OCI-LY7 (cell line): ENCODE measurements at regions not wholly inside any gene's neighbourhood (a gene's known extent, or its start where the extent isn't known, plus 50 kb on each side); places are given as distances from the start of the nearest gene placed in this dataset.

Source experiments
- BruUV-seq: library from RNA; stranded (reverse); fragments of 400-500 nt; replicated peaks from 2 replicates; lab custom pipeline; 2021; lab: Mats Ljungman, UMichigan
- CTCF ChIA-PET: fragments of 300-600 bp; sonication (Branson Sonifier 250); formaldehyde crosslinking; loops from one replicate; lab custom pipeline; 2022; ENCODE audit warnings: antibody characterized with exemption; ENCODE audit not compliant: unreplicated experiment; lab: Charles Lee
- POLR2A ChIA-PET: fragments of 300-600 bp; sonication (Branson Sonifier 250); formaldehyde crosslinking; loops from one replicate; lab custom pipeline; 2022; ENCODE audit warnings: antibody characterized with exemption; lab: Charles Lee
- DNase-seq: peaks from one replicate; pipeline ENCODE4 v3.0.0-alpha.2; 2015; ENCODE audit warnings: low spot score
- H2AFZ ChIP-seq: fragments of 200-600 bp; sonication (generic), shearing (Covaris generic); 2 replicates; pipeline ENCODE4 v1.6.1; 2014; ENCODE audit warnings: mild to moderate bottlenecking, antibody characterized with exemption, low read length, moderate library complexity
- H3K27ac ChIP-seq: fragments of 200-600 bp; sonication (generic); 2 replicates; pipeline ENCODE4 v1.5.1; 2014; ENCODE audit warnings: mixed run types, low read depth, mild to moderate bottlenecking, moderate library complexity, low read length, inconsistent platforms; ENCODE audit not compliant: poor library complexity, severe bottlenecking
- H3K36me3 ChIP-seq: fragments of 200-600 bp; sonication (generic); 2 replicates; pipeline ENCODE4 v1.6.1; 2014; ENCODE audit warnings: mild to moderate bottlenecking, antibody characterized with exemption, low read length, moderate library complexity, mixed read lengths; ENCODE audit not compliant: insufficient read depth
- H3K4me1 ChIP-seq: fragments of 200-600 bp; sonication (generic); 2 replicates; pipeline ENCODE4 v1.5.1; 2014; ENCODE audit warnings: mild to moderate bottlenecking, low read length; ENCODE audit not compliant: insufficient read depth, poor library complexity, severe bottlenecking
- H3K4me2 ChIP-seq: fragments of 200-600 bp; sonication (generic); 2 replicates; pipeline ENCODE4 v1.6.1; 2014; ENCODE audit warnings: mild to moderate bottlenecking, low read length
- H3K4me3 ChIP-seq: fragments of 200-600 bp; sonication (generic); 2 replicates; pipeline ENCODE4 v1.5.1; 2014; ENCODE audit warnings: mild to moderate bottlenecking, low read depth, low read length; ENCODE audit not compliant: poor library complexity, severe bottlenecking
- H3K79me2 ChIP-seq: fragments of 200-600 bp; sonication (generic); 2 replicates; pipeline ENCODE4 v1.6.1; 2016; ENCODE audit warnings: low read depth, mild to moderate bottlenecking, low read length, moderate library complexity, mixed read lengths; ENCODE audit not compliant: insufficient read depth
- H3K9me2 ChIP-seq: fragments of 200-600 bp; sonication (generic); 2 replicates; pipeline ENCODE4 v1.6.1; 2016; ENCODE audit warnings: mild to moderate bottlenecking, low read length, mixed read lengths; ENCODE audit not compliant: insufficient read depth
- H3K9me3 ChIP-seq: fragments of 200-600 bp; sonication (generic); 2 replicates; pipeline ENCODE4 v1.6.1; 2014; ENCODE audit warnings: mild to moderate bottlenecking, mixed run types, low read length, mixed read lengths
- H4K20me1 ChIP-seq: fragments of 200-600 bp; sonication (generic); 2 replicates; pipeline ENCODE4 v1.6.1; 2014; ENCODE audit warnings: mild to moderate bottlenecking, antibody characterized with exemption, low read length, moderate library complexity, mixed read lengths; ENCODE audit not compliant: insufficient read depth
- EZH2phosphoT487 ChIP-seq: fragments of 200-600 bp; sonication (generic); IDR thresholded peaks from 2 replicates; pipeline ENCODE4 v1.6.1; 2018; ENCODE audit warnings: low read depth, borderline replicate concordance, mild to moderate bottlenecking, mixed run types, antibody characterized with exemption, low read length, moderate library complexity, mixed read lengths
- intact Hi-C: fragments of 100-400 bp; cut with micrococcal nuclease; formaldehyde crosslinking; loops from one replicate; pipeline ENCODE4 v1.10.0; 2022; ENCODE audit not compliant: unreplicated experiment
- TF ChIP-seq, protein P1 (sequence below): fragments of 200-600 bp; sonication (generic); conservative IDR thresholded peaks from 2 replicates; pipeline ENCODE4 v1.5.1; 2014; ENCODE audit warnings: mild to moderate bottlenecking, antibody characterized with exemption, low read length, moderate library complexity, mixed read lengths

DNA sequence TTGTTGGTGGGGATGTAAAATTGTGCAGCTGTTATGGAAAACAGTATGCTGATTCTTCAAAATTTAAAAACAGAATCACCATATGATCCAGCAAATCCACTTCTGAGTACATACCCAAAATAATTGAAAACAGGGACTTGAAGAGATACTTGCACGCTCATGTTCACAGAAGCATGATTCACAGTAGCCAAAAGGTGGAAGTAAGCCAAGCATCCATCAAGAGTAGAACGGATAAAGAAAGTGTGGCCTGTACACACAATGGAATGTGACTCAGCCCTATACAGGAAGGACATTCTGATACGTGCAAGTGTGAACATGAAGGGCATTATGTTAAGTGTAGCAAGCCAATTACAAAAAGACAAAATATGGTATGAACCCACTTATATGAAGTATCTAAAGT, 696.7 kb upstream of the CELF2 start:
- ChIA-PET CTCF (no interaction called here), POLR2A (no interaction called here)
- Histone ChIP-seq H3K27ac (no peak overlapping the region), H3K36me3 (no peaks in the 10 kb centered on the region), H3K79me2 (no peaks in the 10 kb centered on the region), H4K20me1 (no peaks in the 10 kb centered on the region), H3K4me1 (no peaks in the 10 kb centered on the region), H3K4me3 (no peak overlapping the region), H3K9me3 (no peaks in the 10 kb centered on the region), H2AFZ (no peak overlapping the region), H3K9me2 (no peaks in the 10 kb centered on the region), H3K4me2 (no peak overlapping the region)
- no TSS peak for BruUV-seq
- DNase-seq, result no peak
- intact Hi-C loops, result no loop called here
- TF ChIP-seq, protein P1, sequence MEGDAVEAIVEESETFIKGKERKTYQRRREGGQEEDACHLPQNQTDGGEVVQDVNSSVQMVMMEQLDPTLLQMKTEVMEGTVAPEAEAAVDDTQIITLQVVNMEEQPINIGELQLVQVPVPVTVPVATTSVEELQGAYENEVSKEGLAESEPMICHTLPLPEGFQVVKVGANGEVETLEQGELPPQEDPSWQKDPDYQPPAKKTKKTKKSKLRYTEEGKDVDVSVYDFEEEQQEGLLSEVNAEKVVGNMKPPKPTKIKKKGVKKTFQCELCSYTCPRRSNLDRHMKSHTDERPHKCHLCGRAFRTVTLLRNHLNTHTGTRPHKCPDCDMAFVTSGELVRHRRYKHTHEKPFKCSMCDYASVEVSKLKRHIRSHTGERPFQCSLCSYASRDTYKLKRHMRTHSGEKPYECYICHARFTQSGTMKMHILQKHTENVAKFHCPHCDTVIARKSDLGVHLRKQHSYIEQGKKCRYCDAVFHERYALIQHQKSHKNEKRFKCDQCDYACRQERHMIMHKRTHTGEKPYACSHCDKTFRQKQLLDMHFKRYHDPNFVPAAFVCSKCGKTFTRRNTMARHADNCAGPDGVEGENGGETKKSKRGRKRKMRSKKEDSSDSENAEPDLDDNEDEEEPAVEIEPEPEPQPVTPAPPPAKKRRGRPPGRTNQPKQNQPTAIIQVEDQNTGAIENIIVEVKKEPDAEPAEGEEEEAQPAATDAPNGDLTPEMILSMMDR, result no peak
- TF ChIP-seq EZH2phosphoT487, result no peak

- no peaks in the 10 kb centered on the region for H4K20me1 ChIP-seq
- intact Hi-C loops, result no loop called here
- H2AFZ ChIP-seq, result no peak overlapping the region
- BruUV-seq, result no TSS peak
- ChIA-PET CTCF (no interaction called here), POLR2A (interaction anchor here (0.6 to 1.9 kb wide), 2 partner anchors 9 to 919 kb away, joined by 4 to 8 read pairs; no protein-coding TSS in a partner anchor)
- DNase-seq, result no peak
- H3K27ac ChIP-seq, result no peak overlapping the region
- H3K79me2 ChIP-seq, result no peaks in the 10 kb centered on the region
- no peaks in the 10 kb centered on the region for H3K9me2 ChIP-seq
- no peaks in the 10 kb centered on the region for H3K9me3 ChIP-seq
- TF ChIP-seq, protein P1, result no peak
- TF ChIP-seq EZH2phosphoT487, result no peak
- H3K4me3 ChIP-seq, result no peak overlapping the region
- H3K4me1 ChIP-seq, result no peaks in the 10 kb centered on the region
- H3K36me3 ChIP-seq, result no peaks in the 10 kb centered on the region
- no peak overlapping the region for H3K4me2 ChIP-seq
Observed at GRCh38 chr10:10326116-10326515, 691.6 kb upstream of the CELF2 start.

- Histone ChIP-seq H3K27ac (no peak overlapping the region), H3K4me2 (no peak overlapping the region), H3K79me2 (no peaks in the 10 kb centered on the region), H3K9me2 (no peaks in the 10 kb centered on the region), H3K36me3 (no peaks in the 10 kb centered on the region), H2AFZ (no peak overlapping the region), H4K20me1 (no peaks in the 10 kb centered on the region), H3K4me3 (no peak overlapping the region), H3K4me1 (no peaks in the 10 kb centered on the region), H3K9me3 (no peaks in the 10 kb centered on the region)
- TF ChIP-seq, protein P1, result no peak
- TF ChIP-seq EZH2phosphoT487, result no peak
- no peak for DNase-seq
- BruUV-seq, result no TSS peak
- intact Hi-C loops, result no loop called here
- ChIA-PET CTCF (no interaction called here), POLR2A (no interaction called here)
Observed at GRCh38 chr10:10327934-10328333, 689.7 kb upstream of the CELF2 start.
